ENCODE measurements at regions not wholly inside any gene's neighbourhood (a gene's known extent, or its start where the extent isn't known, plus 50 kb on each side); places are given as distances from the start of the nearest gene placed in this dataset.

DNA sequence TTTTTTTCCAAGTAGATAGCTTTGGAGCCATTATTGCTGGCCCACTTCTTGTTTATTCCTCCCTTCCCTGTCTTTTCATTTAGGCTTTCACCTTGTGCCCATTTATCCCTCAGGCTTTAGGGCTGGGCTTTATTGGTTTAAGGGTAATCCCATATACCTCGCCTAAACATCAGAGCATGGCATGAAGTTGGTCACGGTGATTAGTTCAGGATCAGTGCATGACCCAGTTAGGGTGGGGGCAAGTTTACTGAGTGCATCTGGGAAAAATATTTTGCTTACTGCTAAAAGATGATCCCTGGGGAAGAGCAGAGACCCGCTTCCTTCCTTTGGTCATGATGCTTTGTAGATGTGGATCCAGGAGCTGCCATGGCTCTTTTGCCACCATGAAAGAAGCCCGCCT lies 153.3 kb upstream of the NECTIN1 start:
- DNase-seq (ENCODE audit: low read depth): no peak

DNA sequence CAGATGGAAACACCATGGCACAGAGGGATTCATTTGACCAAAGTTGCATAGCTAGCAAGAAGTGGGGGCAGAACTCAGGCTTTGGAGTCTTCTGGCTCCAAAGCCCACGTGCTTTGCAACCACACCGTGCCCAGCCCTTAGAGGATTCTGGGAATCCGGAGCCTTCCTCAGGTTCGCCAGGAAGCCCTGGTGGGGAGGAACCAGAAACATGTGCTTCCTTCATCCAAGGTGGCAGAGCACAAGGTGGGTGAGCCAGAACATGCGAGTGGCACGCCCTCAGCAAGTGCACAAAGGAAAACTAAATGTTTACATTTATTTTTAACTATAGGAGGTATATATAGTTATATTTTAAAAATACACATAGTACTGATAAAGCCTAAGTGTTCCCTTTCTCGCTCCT lies 151.9 kb upstream of the NECTIN1 start:
- no peak for DNase-seq (ENCODE audit: low read depth)

DNA sequence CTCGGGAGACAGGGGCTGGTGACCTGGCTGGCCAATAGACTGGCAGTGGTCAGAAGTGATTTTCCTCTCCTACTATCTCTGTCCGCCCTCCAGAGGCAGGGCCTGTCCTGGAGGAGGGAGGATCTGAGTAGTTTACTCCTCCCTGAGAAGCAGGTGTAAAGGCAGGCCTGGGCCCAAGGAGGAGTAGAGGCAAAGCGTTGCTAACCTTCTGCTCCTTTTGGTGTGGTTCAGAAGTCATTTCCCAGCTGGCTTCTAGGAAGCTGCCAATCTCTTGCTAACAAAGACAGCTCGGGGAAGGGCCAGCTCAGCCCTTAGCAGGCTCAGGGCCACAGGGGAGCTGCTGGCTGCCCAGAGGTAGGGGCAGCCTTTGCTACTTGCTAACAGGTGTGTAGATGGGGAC lies 151.1 kb upstream of the NECTIN1 start:
- no peak for DNase-seq (ENCODE audit: low read depth)

DNA sequence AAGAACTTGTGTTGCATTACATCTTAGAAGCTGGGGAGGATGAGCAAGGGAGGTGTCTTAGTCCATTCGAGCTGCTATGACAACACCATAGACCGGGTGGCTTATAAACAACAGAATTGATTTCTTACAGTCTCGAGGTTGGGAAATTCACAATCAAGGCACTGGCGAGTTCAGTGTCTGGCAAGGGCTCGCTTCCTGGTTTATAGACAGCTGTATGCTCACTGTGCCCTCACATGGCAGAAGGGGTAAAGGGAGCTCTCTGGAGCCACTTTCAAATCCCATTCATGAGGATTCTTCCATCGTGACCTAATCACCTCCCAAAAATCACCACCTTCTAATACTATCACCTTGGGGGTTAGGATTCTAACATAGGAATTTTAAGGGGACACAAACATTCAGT lies 150.0 kb upstream of the NECTIN1 start:
- DNase-seq (ENCODE audit: low read depth): peak; percentile 9

DNA sequence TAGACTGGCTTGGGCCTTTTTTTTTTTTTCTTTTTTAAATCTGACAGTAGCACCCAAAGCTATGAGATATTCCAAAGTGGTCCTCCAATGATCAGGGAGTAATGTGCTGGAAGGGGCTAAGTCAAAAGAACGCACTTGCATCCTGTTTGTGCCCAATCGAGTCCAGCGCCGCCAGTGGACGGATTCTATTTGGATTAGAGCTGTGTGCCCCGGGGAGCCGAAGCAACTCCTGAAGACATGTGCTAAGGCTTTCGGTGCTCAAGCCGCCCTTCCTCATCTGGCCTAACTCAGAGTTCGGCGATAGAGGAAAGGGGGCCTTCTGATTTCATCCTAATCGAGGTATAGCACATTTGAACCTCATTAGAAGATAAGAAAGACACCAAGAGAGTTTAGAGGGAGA lies 147.8 kb upstream of the NECTIN1 start:
- DNase-seq (ENCODE audit: low read depth): no peak

- no peak for DNase-seq (ENCODE audit: low read depth)
Measured at GRCh38 chr11:119875841-119876600, 147.0 kb upstream of the NECTIN1 start.

- DNase-seq (ENCODE audit: low read depth): no peak
Measured at GRCh38 chr11:119874660-119875238, 145.7 kb upstream of the NECTIN1 start.

DNA sequence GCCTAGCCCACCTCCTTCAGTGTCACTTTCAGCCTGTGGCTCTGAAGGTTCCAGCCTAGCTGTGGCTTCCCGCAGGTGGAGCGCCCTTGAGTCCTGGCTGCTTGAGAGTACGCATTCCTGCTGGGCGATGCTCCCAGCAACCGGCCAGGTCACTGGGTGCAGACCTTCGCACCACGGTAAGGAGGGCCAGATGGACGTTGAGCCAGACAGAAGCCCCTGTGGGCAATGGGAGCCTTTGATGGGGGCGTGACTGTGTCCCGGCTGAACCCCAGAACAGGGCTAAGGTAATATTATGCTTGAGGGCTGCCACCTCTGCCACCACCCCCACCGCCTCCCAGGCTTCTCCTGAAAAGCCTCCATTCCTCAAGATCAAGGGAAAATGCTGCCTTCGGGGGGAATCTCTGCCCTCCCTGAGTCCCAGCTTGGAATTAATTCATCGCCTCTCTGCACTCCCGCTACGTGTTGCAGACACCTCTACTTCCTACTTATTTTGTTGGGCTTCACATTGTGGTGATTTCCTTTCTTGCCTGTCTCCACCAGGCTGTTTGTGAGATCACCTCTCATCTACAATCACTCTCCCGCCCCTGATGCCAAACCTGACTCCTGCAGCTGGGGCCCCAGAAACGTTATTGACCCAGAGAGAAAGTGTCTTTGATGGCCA lies 144.9 kb upstream of the NECTIN1 start:
- no peak for DNase-seq (ENCODE audit: low read depth)

- DNase-seq (ENCODE audit: low read depth): no peak
Measured at GRCh38 chr11:119872611-119873310, 143.8 kb upstream of the NECTIN1 start.

DNA sequence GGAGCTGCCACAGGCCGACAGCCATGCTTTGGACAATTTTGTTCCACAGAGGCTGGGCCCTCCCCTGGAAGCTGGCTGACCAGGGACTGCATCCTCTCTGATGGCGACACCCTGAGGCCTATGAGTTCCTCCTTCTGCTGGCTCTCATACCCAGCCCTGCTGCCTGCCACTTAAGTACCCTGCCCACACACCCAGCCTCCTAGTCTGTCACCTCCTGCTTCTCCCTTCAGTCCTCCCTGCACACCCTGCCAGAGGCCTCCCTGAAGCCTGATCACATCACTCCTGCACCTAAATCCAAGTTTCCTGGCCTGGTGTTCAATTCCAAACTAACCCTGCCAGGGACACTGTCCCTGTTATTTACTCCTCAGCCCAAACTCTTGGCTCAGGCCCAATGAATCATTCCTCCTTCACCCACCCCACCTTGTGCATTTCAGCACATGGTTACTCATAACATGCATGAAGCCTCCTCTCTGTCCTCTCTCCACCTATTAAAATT lies 136.7 kb upstream of the NECTIN1 start:
- DNase-seq (ENCODE audit: low read depth): no peak

GRCh38 chr11:119864836-119865235 lies 135.8 kb upstream of the NECTIN1 start:
- DNase-seq (ENCODE audit: low read depth): no peak

- no peak for DNase-seq (ENCODE audit: low read depth)
Measured at GRCh38 chr11:119863851-119864601, 135.0 kb upstream of the NECTIN1 start.

DNA sequence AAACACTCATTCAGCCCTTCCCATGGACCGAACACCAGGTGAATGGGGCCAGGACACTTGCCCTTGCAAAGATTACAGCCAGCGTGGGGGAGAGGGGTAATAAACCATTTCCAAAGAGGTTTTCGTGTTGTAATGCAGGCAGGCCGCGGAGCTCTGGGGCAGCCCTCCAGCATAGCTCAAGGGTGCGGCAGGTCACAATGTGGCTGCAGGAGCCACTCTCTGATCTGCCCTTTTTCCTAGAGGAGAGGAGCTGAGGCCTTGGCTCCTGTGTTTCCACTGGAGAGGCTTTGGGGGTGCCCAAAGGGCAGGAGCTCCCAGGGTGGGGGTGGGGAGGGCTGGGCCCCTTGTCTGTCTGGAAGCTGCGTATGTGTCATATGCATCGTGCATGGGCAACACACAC lies 134.2 kb upstream of the NECTIN1 start:
- DNase-seq (ENCODE audit: low read depth): no peak

DNA sequence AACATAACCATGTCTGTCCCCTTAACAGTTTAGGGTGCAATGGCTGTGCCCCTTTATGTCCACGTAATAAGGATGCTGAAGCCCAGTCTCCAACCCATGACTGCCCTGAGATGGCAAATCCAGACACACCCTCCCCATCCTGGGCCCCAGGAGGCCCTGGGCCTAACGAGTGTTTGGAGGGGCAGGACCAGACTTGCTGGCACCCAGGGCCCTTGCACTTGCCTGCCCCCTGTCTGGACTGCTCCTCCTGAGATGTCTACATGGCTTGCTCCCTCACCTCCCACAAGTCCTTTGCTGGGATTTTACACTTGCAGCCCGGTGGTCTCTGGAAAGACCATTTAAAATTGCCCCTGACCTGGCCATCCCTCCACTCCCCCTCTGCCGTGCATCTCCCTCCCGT lies 132.2 kb upstream of the NECTIN1 start:
- no peak for DNase-seq (ENCODE audit: low read depth)

DNA sequence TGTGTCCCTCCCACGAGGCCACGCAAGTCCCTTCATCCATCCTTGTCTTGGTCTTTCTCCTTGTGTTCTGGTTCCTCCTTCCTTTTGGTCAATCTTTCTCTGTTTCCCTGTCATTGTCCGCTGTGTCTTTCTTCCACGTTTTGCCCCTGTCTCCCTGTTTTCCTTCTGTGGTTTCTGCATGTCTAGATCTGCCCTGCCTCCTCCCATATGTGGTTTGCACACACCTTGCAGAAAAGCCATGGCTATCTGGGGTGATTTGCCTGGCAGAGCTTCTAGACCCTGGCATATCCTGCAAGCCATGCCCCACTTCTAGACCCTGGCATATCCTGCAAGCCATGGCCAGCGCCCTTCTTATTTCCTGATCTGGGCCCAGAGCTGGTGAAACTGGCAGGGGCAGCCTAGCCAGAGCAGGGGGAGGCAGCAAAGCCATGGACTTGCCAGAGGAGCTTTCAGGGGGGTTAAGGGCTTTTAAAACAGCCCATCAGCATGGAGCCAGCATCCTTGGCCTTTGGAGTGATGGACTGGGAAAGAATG lies 131.6 kb upstream of the NECTIN1 start:
- DNase-seq (ENCODE audit: low read depth): no peak

- no peak for DNase-seq (ENCODE audit: low read depth)
Measured at GRCh38 chr11:119859684-119860083, 130.7 kb upstream of the NECTIN1 start.

- no peak for DNase-seq (ENCODE audit: low read depth)
Measured at GRCh38 chr11:119858288-119858687, 129.3 kb upstream of the NECTIN1 start.

- no peak for DNase-seq (ENCODE audit: low read depth)
Measured at GRCh38 chr11:119856681-119857485, 127.9 kb upstream of the NECTIN1 start.

GRCh38 chr11:119855066-119855465 lies 126.1 kb upstream of the NECTIN1 start:
- no peak for DNase-seq (ENCODE audit: low read depth)

DNA sequence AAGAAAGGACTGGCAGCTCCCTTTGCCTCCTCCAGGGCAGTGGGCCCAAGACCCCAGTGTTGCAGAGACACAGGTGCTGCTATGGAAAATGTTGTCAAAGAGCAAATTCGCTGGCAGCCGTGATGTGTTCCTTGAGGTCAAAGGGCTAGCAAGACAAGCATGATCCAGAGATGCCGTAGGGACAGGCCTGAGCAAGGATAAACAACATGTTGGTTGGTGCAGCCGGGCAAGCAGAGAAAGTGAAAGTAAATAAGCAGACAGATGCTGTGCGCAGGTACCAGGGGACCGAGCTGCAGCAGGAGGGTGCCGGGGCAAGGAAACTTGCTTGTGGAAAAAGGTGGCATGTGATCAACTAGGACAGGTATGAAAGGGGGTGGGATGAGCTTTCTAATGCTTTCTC lies 125.5 kb upstream of the NECTIN1 start:
- DNase-seq (ENCODE audit: low read depth): no peak

Data from fibroblast of gingiva (primary cell).